ENCODE measurements at regions not wholly inside any gene's neighbourhood (a gene's known extent, or its start where the extent isn't known, plus 50 kb on each side); places are given as distances from the start of the nearest gene placed in this dataset. TPM values are rescaled to one million over a fixed set of nuclear protein-coding genes. Genes with fewer than 3 reads are reported as not detected.

- BruUV-seq (replicated peaks): no TSS peak
- intact Hi-C loops (cut with micrococcal nuclease): no loop called here
- DNase-seq (ENCODE audit: low read depth, low spot score) (no peak), FAIRE-seq (no peak)
- H3K79me2 ChIP-seq (ENCODE audit: control insufficient read depth, insufficient read depth, low read length): no peaks in the 10 kb centered on the region
- no peaks in the 10 kb centered on the region for H4K20me1 ChIP-seq (replicated peaks; ENCODE audit: control insufficient read depth, extremely low read depth, insufficient read depth, low read length)
- no peak overlapping the region for H3K27ac ChIP-seq (ENCODE audit: insufficient read depth, low read depth, low read length)
- H3K4me1 ChIP-seq (ENCODE audit: control insufficient read depth, extremely low read depth, insufficient read depth, low read length): no peaks in the 10 kb centered on the region
- H3K4me3 ChIP-seq (replicated peaks in 1 of 3; ENCODE audit: insufficient read depth in 1 of 3, low read depth in 1 of 3, low read length in 3 of 3): no peak overlapping the region
- no peak overlapping the region for H3K4me2 ChIP-seq (ENCODE audit: insufficient read depth, low read length)
- TF ChIP-seq CTCF (IDR thresholded peaks at IDR 0.05; ENCODE audit: extremely low read depth in 1 of 2, insufficient read depth in 1 of 2, low read depth in 1 of 2, low read length in 2 of 2) (no peak), POLR2A (IDR thresholded peaks at IDR 0.05; ENCODE audit: low read depth, low read length) (no peak), POLR2AphosphoS5 (IDR thresholded peaks at IDR 0.05; ENCODE audit: insufficient read depth, low read depth, low read length) (no peak), GATA2 (IDR thresholded peaks at IDR 0.05; ENCODE audit: insufficient read depth, insufficient read length, low read depth, low read length) (no peak), JUN (IDR thresholded peaks at IDR 0.05; ENCODE audit: borderline replicate concordance, insufficient read depth, insufficient read length, low read depth) (no peak), EZH2 (IDR thresholded peaks at IDR 0.05; ENCODE audit: borderline replicate concordance, low read depth, low read length, severe bottlenecking) (no peak), FOS (IDR thresholded peaks at IDR 0.05; ENCODE audit: borderline replicate concordance, insufficient read depth, low read length) (no peak), MYC (IDR thresholded peaks at IDR 0.05; ENCODE audit: low read depth, low read length) (no peak), MAX (IDR thresholded peaks at IDR 0.05; ENCODE audit: insufficient read depth, insufficient read length) (no peak)
- H3K9me3 ChIP-seq (replicated peaks; ENCODE audit: control insufficient read depth, insufficient read depth, low read length): no peaks in the 10 kb centered on the region
- peaks cover 0 to 2% of the 10 kb centered on the region in 2 experiments for H3K27me3 ChIP-seq (ENCODE audit: control insufficient read depth in 2 of 2, insufficient read depth in 2 of 2, low read length in 2 of 2)
- no peak overlapping the region for H2AFZ ChIP-seq (ENCODE audit: low read depth, low read length)
- POLR2A ChIA-PET: no interaction called here
- H3K9ac ChIP-seq (replicated peaks; ENCODE audit: extremely low read depth, insufficient read depth, low read length): no peak overlapping the region
- no peaks in the 10 kb centered on the region for H3K36me3 ChIP-seq (ENCODE audit: control insufficient read depth in 2 of 2, extremely low read depth in 1 of 2, insufficient read depth in 2 of 2, low read length in 2 of 2)
- no peaks in the 10 kb centered on the region for H3K9me1 ChIP-seq (replicated peaks; ENCODE audit: control insufficient read depth, extremely low read depth, insufficient read depth, low read length)
- dilution Hi-C loops (cut with MboI; ENCODE audit: extremely low pct_ligation_motif_present, low sequenced_read_pairs): no loop called here
- CTCF ChIA-PET: no interaction called here
These were observed 50.3 kb upstream of the GALNT18 start for GRCh38 chr11:11672101-11672500.

Small RNA genes in the stretch of these regions (microRNA-seq; reads per million reads assigned to microRNA genes)
- not detected for gene MIR8070 (ENCODE audit: borderline number of aligned reads, borderline replicate concordance)

Small RNA genes in the stretch of these regions (small RNA-seq; reads per million reads assigned to genes)
- not detected for gene MIR8070 (ENCODE audit: insufficient read depth, insufficient read length, low read depth, low replicate concordance)

All from endothelial cell of umbilical vein (primary cell).